SK-N-MC (cell line): ENCODE measurements at regions not wholly inside any gene's neighbourhood (a gene's known extent, or its start where the extent isn't known, plus 50 kb on each side); places are given as distances from the start of the nearest gene placed in this dataset.

Experiments
- EZH2 ChIP-seq: fragments of 200-600 bp; sonication (generic); IDR thresholded peaks from one replicate; pipeline ENCODE4 v1.6.1; 2017; ENCODE audit warnings: antibody characterized with exemption
- FOXP2 ChIP-seq: optimal IDR thresholded peaks from 2 replicates; pipeline ENCODE3; 2011; ENCODE audit warnings: mild to moderate bottlenecking, moderate library complexity; ENCODE audit not compliant: insufficient read depth; ENCODE audit errors: extremely low read length, control extremely low read depth
- POLR2AphosphoS5 ChIP-seq: IDR thresholded peaks from 2 replicates; pipeline ENCODE4 v1.6.1; 2012; ENCODE audit warnings: mild to moderate bottlenecking, low read depth, low read length, borderline replicate concordance

GRCh38 chr2:238585836-238586821 lies 159.4 kb downstream of the ASB1 start:
- TF ChIP-seq EZH2 (no peak), POLR2AphosphoS5 (no peak), FOXP2 (no peak)
